MM.1S (cell line): ENCODE measurements at regions not wholly inside any gene's neighbourhood (a gene's known extent, or its start where the extent isn't known, plus 50 kb on each side); places are given as distances from the start of the nearest gene placed in this dataset.

Experiments used
- DNase-seq: peaks from one replicate; pipeline ENCODE4 v3.0.0-alpha.2; 2015
- H2AFZ ChIP-seq: fragments of 300-600 bp; sonication (generic); 2 replicates; pipeline ENCODE4 v1.6.0; 2016; ENCODE audit warnings: antibody characterized with exemption, low read length
- H3F3A ChIP-seq: fragments of 300-600 bp; sonication (generic); 2 replicates; pipeline ENCODE4 v1.6.1; 2016; ENCODE audit warnings: mild to moderate bottlenecking, antibody characterized with exemption, low read length, moderate library complexity, mixed read lengths; ENCODE audit not compliant: insufficient read depth
- H3K27ac ChIP-seq: fragments of 300-600 bp; sonication (generic); 2 replicates; pipeline ENCODE4 v1.5.1; 2016; ENCODE audit warnings: mild to moderate bottlenecking, low read length
- H3K27me3 ChIP-seq: fragments of 300-600 bp; sonication (generic); replicated peaks from 2 replicates; pipeline ENCODE4 v1.6.0; 2016; ENCODE audit warnings: low read length; ENCODE audit not compliant: insufficient read depth
- H3K36me3 ChIP-seq: fragments of 300-600 bp; sonication (generic); replicated peaks from 2 replicates; pipeline ENCODE4 v1.6.1; 2016; ENCODE audit warnings: mild to moderate bottlenecking, low read length, mixed read lengths; ENCODE audit not compliant: insufficient read depth
- H3K4me1 ChIP-seq: fragments of 300-600 bp; sonication (generic); 2 replicates; pipeline ENCODE4 v1.6.1; 2016; ENCODE audit warnings: low read length, mixed read lengths
- H3K4me2 ChIP-seq: fragments of 300-600 bp; sonication (generic); 2 replicates; pipeline ENCODE4 v1.6.0; 2016; ENCODE audit warnings: low read depth, low read length
- H3K4me3 ChIP-seq: fragments of 300-600 bp; sonication (generic); 2 replicates; pipeline ENCODE4 v1.5.1; 2016; ENCODE audit warnings: low read length, mixed read lengths
- H3K79me2 ChIP-seq: fragments of 300-600 bp; sonication (generic); 2 replicates; pipeline ENCODE4 v1.6.1; 2016; ENCODE audit warnings: mixed run types, low read length, mixed read lengths
- H3K9ac ChIP-seq: fragments of 300-600 bp; sonication (generic); 2 replicates; pipeline ENCODE4 v1.6.1; 2016; ENCODE audit warnings: low read length, mixed read lengths
- H3K9me2 ChIP-seq: fragments of 300-600 bp; sonication (generic); replicated peaks from 2 replicates; pipeline ENCODE4 v1.6.1; 2016; ENCODE audit warnings: mild to moderate bottlenecking, low read length, mixed read lengths; ENCODE audit not compliant: insufficient read depth
- H3K9me3 ChIP-seq: fragments of 300-600 bp; sonication (generic); replicated peaks from 2 replicates; pipeline ENCODE4 v1.6.1; 2016; ENCODE audit warnings: mild to moderate bottlenecking, low read length, mixed read lengths; ENCODE audit not compliant: insufficient read depth
- H4K20me1 ChIP-seq: fragments of 300-600 bp; sonication (generic); 2 replicates; pipeline ENCODE4 v1.6.1; 2016; ENCODE audit warnings: mild to moderate bottlenecking, low read length, moderate library complexity, mixed read lengths; ENCODE audit not compliant: insufficient read depth
- EZH2 ChIP-seq: fragments of 300-600 bp; sonication (generic); optimal IDR thresholded peaks from 2 replicates; pipeline ENCODE3; 2017; ENCODE audit warnings: low read depth, mild to moderate bottlenecking, antibody characterized with exemption, low read length, mixed read lengths
- EZH2phosphoT487 ChIP-seq: fragments of 300-600 bp; sonication (generic); IDR thresholded peaks from 2 replicates; pipeline ENCODE4 v1.6.1; 2018; ENCODE audit warnings: antibody characterized with exemption, low read length
- TF ChIP-seq, protein P1 (sequence below): fragments of 300-600 bp; sonication (generic); IDR thresholded peaks from 2 replicates; pipeline ENCODE4 v1.5.1; 2016; ENCODE audit warnings: antibody characterized with exemption, low read length, mixed read lengths

DNA sequence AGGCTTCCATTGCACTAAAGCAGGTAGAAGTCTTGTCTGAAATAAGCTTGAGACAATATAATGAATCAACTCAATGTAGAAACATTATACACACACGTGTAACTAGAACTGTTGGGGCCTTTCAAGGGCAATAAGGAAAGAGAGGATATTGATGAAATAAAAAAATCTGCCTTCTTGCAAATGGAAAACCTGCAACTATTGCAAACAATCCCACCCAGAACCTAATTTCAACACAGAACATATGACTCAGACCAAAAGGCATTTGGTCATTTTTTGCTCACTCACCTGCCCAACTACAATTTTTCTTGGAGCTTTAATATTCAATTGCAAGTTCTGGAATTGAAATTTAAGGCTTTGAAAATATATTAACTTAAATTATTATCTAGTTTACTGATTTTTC lies 900.1 kb downstream of the TTLL7 start:
- no peak overlapping the region for H3K4me2 ChIP-seq
- H3K9me3 ChIP-seq = no peaks in the 10 kb centered on the region
- no peaks in the 10 kb centered on the region for H3K27me3 ChIP-seq
- no peaks in the 10 kb centered on the region for H3K4me1 ChIP-seq
- H3K4me3 ChIP-seq = no peak overlapping the region
- DNase-seq = no peak
- no peaks in the 10 kb centered on the region for H4K20me1 ChIP-seq
- H3F3A ChIP-seq = no peaks in the 10 kb centered on the region
- H3K79me2 ChIP-seq = no peaks in the 10 kb centered on the region
- no peak overlapping the region for H2AFZ ChIP-seq
- no peak for TF ChIP-seq EZH2phosphoT487
- TF ChIP-seq, protein P1, sequence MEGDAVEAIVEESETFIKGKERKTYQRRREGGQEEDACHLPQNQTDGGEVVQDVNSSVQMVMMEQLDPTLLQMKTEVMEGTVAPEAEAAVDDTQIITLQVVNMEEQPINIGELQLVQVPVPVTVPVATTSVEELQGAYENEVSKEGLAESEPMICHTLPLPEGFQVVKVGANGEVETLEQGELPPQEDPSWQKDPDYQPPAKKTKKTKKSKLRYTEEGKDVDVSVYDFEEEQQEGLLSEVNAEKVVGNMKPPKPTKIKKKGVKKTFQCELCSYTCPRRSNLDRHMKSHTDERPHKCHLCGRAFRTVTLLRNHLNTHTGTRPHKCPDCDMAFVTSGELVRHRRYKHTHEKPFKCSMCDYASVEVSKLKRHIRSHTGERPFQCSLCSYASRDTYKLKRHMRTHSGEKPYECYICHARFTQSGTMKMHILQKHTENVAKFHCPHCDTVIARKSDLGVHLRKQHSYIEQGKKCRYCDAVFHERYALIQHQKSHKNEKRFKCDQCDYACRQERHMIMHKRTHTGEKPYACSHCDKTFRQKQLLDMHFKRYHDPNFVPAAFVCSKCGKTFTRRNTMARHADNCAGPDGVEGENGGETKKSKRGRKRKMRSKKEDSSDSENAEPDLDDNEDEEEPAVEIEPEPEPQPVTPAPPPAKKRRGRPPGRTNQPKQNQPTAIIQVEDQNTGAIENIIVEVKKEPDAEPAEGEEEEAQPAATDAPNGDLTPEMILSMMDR = no peak
- no peak overlapping the region for H3K27ac ChIP-seq
- no peaks in the 10 kb centered on the region for H3K36me3 ChIP-seq
- no peaks in the 10 kb centered on the region for H3K9me2 ChIP-seq
- H3K9ac ChIP-seq = no peak overlapping the region

DNA sequence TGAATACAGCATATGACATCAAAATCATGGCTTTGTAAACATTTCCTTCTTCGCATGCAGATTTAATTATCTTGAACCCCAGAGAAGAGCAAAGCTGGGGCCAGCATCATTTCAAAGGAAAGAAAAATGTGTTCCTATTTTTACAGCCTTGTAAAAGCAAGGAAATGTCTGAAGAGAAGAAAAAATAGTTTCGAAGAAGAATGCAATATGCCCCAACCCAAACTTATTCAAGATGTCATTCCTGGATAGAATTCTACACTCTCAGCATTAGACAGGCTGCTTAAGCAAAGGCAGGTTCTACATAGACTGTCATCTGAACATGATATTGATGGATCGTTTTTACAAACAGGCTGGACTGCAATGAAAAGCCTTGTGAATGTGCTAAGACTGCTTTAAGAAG lies 900.8 kb downstream of the TTLL7 start:
- H3K36me3 ChIP-seq = no peaks in the 10 kb centered on the region
- no peaks in the 10 kb centered on the region for H3K27me3 ChIP-seq
- no peaks in the 10 kb centered on the region for H3F3A ChIP-seq
- H3K4me1 ChIP-seq = no peaks in the 10 kb centered on the region
- TF ChIP-seq EZH2phosphoT487 (no peak), EZH2 (no peak)
- TF ChIP-seq, protein P1 = no peak
- no peak overlapping the region for H3K27ac ChIP-seq
- no peak overlapping the region for H3K4me2 ChIP-seq
- H3K4me3 ChIP-seq = no peak overlapping the region
- H3K9ac ChIP-seq = no peak overlapping the region
- no peaks in the 10 kb centered on the region for H3K79me2 ChIP-seq
- no peaks in the 10 kb centered on the region for H3K9me2 ChIP-seq
- no peaks in the 10 kb centered on the region for H3K9me3 ChIP-seq
- no peak overlapping the region for H2AFZ ChIP-seq
- no peaks in the 10 kb centered on the region for H4K20me1 ChIP-seq
- no peak for DNase-seq

DNA sequence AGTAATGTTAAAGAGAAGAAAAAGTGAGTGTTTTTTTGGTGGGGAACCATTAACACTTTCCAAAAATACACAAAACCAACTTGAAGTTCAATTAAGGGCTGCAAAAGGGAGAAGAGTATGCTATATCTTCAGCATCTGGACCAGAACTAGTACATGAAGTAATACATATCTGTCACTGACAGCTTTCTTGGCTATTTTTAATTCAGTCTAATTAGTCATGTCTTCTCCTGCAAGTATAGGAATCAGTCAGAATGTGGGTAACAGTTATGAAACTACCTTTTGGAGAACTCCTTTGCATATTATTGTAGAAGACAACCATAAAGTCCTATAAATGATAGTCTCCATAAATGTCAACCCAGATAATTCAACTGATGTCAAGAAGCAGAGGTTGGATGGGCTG lies 901.2 kb downstream of the TTLL7 start:
- Histone ChIP-seq H3K4me2 (no peak overlapping the region), H3K9me2 (no peaks in the 10 kb centered on the region), H3K9ac (no peak overlapping the region), H3K36me3 (no peaks in the 10 kb centered on the region), H3K27ac (no peak overlapping the region), H3K4me1 (no peaks in the 10 kb centered on the region), H4K20me1 (no peaks in the 10 kb centered on the region), H3K79me2 (no peaks in the 10 kb centered on the region), H2AFZ (no peak overlapping the region), H3K27me3 (no peaks in the 10 kb centered on the region), H3K9me3 (no peaks in the 10 kb centered on the region), H3K4me3 (no peak overlapping the region), H3F3A (no peaks in the 10 kb centered on the region)
- TF ChIP-seq, protein P1 = no peak
- TF ChIP-seq EZH2 = no peak
- no peak for DNase-seq

DNA sequence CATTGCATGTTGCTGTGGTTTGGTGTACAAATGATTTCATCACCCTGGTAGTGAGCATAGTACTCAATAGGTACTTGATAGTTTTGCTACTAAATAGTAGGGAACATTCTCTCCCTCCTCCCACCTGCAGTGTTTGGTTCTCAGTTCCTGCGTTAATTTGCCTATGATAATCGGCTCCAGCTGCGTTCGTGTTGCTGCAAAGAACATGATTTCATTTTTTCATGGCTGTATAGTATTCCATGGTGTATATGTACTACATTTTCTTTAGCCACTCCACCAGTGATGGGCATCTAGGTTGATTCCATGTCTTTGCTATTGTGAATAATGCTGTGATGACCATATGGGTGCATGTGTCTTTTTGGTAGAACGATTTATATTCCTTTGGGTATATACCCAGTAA lies 903.4 kb downstream of the TTLL7 start:
- no peak for DNase-seq
- Histone ChIP-seq H3K79me2 (no peaks in the 10 kb centered on the region), H3K9ac (no peak overlapping the region), H3K36me3 (no peaks in the 10 kb centered on the region), H2AFZ (no peak overlapping the region), H4K20me1 (no peaks in the 10 kb centered on the region), H3K4me2 (no peak overlapping the region), H3K9me2 (no peaks in the 10 kb centered on the region), H3K27ac (no peak overlapping the region), H3K27me3 (no peaks in the 10 kb centered on the region), H3K9me3 (no peaks in the 10 kb centered on the region), H3F3A (no peaks in the 10 kb centered on the region), H3K4me3 (no peak overlapping the region), H3K4me1 (no peaks in the 10 kb centered on the region)
- TF ChIP-seq, protein P1 = no peak
- TF ChIP-seq EZH2 (no peak), EZH2phosphoT487 (no peak)
